ENCODE measurements at regions not wholly inside any gene's neighbourhood (a gene's known extent, or its start where the extent isn't known, plus 50 kb on each side); places are given as distances from the start of the nearest gene placed in this dataset.

DNA sequence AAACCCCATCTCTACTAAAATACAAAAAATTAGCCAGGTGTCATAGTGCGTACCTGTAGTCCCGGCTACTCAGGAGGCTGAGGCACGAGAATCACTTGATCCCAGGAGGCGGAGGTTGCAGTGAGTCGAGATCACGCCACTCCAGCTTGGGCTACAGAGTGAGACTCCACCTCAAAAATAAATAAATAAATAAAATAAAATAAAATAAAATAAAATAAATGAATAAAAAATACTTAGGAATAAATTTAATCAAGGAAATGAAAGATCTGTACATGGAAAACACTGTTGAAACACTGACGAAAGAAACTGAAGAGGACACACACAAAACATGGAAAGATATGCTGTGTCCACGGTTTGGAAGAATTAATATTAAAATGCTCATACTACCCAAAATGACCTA is 56.5 kb upstream of the ASPRV1 start:
- H3K4me3 ChIP-seq (ENCODE audit: low read depth, low read length) = no peak overlapping the region

DNA sequence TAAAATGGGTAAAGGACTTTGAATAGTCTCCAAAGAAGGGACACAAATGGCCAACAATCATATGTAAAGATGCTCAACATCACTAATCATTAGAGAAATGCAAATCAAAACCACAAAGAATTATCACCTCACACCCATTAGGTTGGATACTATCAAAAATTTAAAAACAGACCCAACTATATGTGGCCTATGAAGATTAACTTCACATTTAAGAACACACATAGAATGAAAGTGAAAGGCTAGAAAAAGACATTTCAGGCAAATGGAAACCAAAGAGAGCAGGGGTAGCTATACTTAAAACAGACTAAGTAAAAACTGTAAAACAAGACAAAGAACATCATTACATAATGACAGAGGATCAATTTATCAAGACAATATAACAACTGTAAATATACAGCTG is 53.5 kb upstream of the ASPRV1 start:
- TF ChIP-seq, protein P1, sequence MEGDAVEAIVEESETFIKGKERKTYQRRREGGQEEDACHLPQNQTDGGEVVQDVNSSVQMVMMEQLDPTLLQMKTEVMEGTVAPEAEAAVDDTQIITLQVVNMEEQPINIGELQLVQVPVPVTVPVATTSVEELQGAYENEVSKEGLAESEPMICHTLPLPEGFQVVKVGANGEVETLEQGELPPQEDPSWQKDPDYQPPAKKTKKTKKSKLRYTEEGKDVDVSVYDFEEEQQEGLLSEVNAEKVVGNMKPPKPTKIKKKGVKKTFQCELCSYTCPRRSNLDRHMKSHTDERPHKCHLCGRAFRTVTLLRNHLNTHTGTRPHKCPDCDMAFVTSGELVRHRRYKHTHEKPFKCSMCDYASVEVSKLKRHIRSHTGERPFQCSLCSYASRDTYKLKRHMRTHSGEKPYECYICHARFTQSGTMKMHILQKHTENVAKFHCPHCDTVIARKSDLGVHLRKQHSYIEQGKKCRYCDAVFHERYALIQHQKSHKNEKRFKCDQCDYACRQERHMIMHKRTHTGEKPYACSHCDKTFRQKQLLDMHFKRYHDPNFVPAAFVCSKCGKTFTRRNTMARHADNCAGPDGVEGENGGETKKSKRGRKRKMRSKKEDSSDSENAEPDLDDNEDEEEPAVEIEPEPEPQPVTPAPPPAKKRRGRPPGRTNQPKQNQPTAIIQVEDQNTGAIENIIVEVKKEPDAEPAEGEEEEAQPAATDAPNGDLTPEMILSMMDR (IDR thresholded peaks at IDR 0.05; ENCODE audit: low read depth, low read length) = no peak
- no peak overlapping the region for H3K4me3 ChIP-seq (ENCODE audit: low read depth, low read length)
- DNase-seq (ENCODE audit: low read depth, low spot score) = no peak
- in situ Hi-C loops (cut with HindIII; ENCODE audit: low sequenced_read_pairs) = no loop called here

More for the DNA sequence above, 56.5 kb upstream of the ASPRV1 start:
- in situ Hi-C loops (cut with HindIII; ENCODE audit: low sequenced_read_pairs) = no loop called here
- no peak for DNase-seq (ENCODE audit: low read depth, low spot score)
- TF ChIP-seq, protein P1 (IDR thresholded peaks at IDR 0.05; ENCODE audit: low read depth, low read length) = no peak

DNA sequence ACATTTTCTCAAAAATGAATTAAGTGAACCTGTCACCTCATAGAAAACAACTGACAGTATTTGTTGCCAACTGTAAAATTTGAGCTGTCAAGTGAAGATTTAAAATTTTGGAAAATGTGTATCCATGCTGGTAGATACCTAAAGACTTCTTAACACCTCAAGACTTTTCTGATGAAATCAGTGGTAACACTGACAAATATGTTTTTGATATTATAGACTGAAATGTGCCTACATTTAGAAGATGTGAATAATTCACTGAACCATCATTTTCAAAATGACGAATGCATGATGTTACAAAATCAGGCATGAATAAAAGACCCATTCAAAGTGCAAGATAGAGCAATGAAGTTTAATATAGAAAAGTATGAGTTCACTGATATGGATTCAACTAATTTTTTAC is 51.5 kb upstream of the ASPRV1 start:
- TF ChIP-seq, protein P1 (IDR thresholded peaks at IDR 0.05; ENCODE audit: low read depth, low read length) = no peak
- H3K4me3 ChIP-seq (ENCODE audit: low read depth, low read length) = no peak overlapping the region
- in situ Hi-C loops (cut with HindIII; ENCODE audit: low sequenced_read_pairs) = no loop called here
- DNase-seq (ENCODE audit: low read depth, low spot score) = no peak

DNA sequence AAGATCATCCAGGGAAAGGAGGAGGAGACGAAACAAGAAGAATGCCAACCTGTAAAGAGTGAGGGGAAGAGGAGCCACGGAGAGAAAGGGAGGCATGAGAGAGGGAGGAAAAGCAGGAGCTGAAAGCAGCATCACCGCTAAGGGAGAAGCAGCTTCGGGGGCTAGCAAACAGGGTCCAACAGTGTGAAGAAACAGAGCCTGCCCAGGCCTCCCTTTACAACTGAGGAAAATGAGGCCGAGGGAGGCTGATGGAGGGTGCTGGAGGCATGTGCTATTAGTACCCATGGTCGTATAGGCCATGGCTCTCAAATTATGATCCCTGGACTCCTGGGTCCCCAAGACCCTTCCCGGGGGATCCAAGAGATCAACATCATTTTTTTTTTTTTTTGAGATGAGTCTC is 50.4 kb upstream of the ASPRV1 start:
- in situ Hi-C loops (cut with HindIII; ENCODE audit: low sequenced_read_pairs) = no loop called here
- no peak for DNase-seq (ENCODE audit: low read depth, low spot score)
- H3K4me3 ChIP-seq (ENCODE audit: low read depth, low read length) = no peak overlapping the region
- TF ChIP-seq, protein P1 (IDR thresholded peaks at IDR 0.05; ENCODE audit: low read depth, low read length) = no peak

DNA sequence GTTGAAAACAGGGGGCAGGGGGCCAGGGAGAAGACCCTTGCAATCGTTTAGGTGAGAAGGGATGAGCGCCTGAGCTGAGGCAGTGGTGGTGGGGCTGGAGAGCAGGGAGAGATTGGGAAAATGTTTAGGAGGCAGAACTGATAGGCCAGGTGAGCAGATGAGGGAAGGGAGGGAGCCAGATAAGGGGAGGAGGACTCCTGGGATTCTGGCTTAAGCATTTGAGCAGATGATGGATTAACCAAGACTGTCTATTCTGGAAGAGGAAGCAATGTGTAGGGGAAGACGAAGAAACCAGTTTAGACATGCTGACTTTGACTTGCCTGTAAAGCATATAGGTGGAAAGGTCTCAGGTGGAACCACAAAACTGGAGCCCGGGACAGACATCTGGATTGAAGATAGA is 49.9 kb upstream of the ASPRV1 start:
- TF ChIP-seq, protein P1 (IDR thresholded peaks at IDR 0.05; ENCODE audit: low read depth, low read length) = no peak
- in situ Hi-C loops (cut with HindIII; ENCODE audit: low sequenced_read_pairs) = no loop called here
- no peak overlapping the region for H3K4me3 ChIP-seq (ENCODE audit: low read depth, low read length)
- no peak for DNase-seq (ENCODE audit: low read depth, low spot score)
